Sigmoid colon (tissue), 6 donors: ENCODE measurements at regions not wholly inside any gene's neighbourhood (a gene's known extent, or its start where the extent isn't known, plus 50 kb on each side); places are given as distances from the start of the nearest gene placed in this dataset.

Experiments used
- DNase-seq: peaks from one replicate; pipeline ENCODE4 v3.0.0-alpha.2; 2019
- H3K27ac ChIP-seq, 4 donors: fragments of 200-600 bp; sonication (generic); one replicate each; pipeline ENCODE4 v1.5.1; 2016 to 2019; ENCODE audit warnings: mild to moderate bottlenecking in 1 of 4
- H3K27me3 ChIP-seq, 3 donors: fragments of 200-600 bp; sonication (generic); one replicate each; pipeline ENCODE4 v1.5.1; 2019; ENCODE audit warnings: mild to moderate bottlenecking in 1 of 3
- H3K36me3 ChIP-seq, 4 donors: fragments of 200-600 bp; sonication (generic); one replicate each; pipeline ENCODE4 v1.5.1; 2016 to 2019
- H3K4me1 ChIP-seq, 4 donors: fragments of 200-600 bp; sonication (generic); one replicate each; pipeline ENCODE4 v1.5.1; 2017 to 2019
- H3K4me3 ChIP-seq, 4 donors: fragments of 200-600 bp; sonication (generic); one replicate each; pipeline ENCODE4 v1.5.1; 2017 to 2019; ENCODE audit warnings: mild to moderate bottlenecking in 2 of 4, moderate library complexity in 1 of 4
- H3K9me3 ChIP-seq, 4 donors: fragments of 200-600 bp in 3 of 4; sonication (generic) in 3 of 4; one replicate each; pipeline versions ENCODE4 v1.5.1 to v1.6.1; 2013 to 2019
- CTCF ChIP-seq, 4 experiments: fragments of 450-650 bp in 3 of 4; fragments of 200-600 bp in 1 of 4; IDR thresholded peaks; one replicate each; pipeline ENCODE4 v1.5.1; 2016 to 2019; ENCODE audit warnings: antibody characterized with exemption in 4 of 4, mild to moderate bottlenecking in 3 of 4, moderate library complexity in 2 of 4
- EP300 ChIP-seq, 4 donors: sonication (generic); formaldehyde crosslinking; IDR thresholded peaks; one replicate each; pipeline ENCODE4 v1.6.1; 2017; ENCODE audit warnings: antibody characterized with exemption in 4 of 4
- POLR2A ChIP-seq, 2 donors: fragments of 450-650 bp; IDR thresholded peaks; one replicate each; pipeline ENCODE4 v1.6.1; 2016; ENCODE audit warnings: antibody characterized with exemption in 2 of 2, mild to moderate bottlenecking in 2 of 2, moderate library complexity in 2 of 2
- POLR2AphosphoS5 ChIP-seq, 4 donors: sonication (generic); formaldehyde crosslinking; IDR thresholded peaks; one replicate each; pipeline ENCODE4 v1.6.1; 2017; ENCODE audit warnings: antibody characterized with exemption in 4 of 4
- WGBS, 2 donors: extraction: QIAGEN DNeasy Blood & Tissue Kit; methylation state at CpG; one replicate each; pipeline ENCODE4 v1.1.7; 2013; 5-methylcytosine and 5-hydroxymethylcytosine counted together
- intact Hi-C: fragments of 100-400 bp; cut with DNase I; formaldehyde crosslinking; loops from one replicate; pipeline ENCODE4 v1.15.1; 2023
- donor health status: healthy with polysubstance abuse.
- donor health status: healthy.

- Histone ChIP-seq H3K27me3 (no peaks in the 10 kb centered on the region), H3K9me3 (no peaks in the 10 kb centered on the region), H3K4me3 (no peak overlapping the region), H3K4me1 (no peaks in the 10 kb centered on the region), H3K27ac (no peak overlapping the region), H3K36me3 (no peaks in the 10 kb centered on the region)
- no peak for TF ChIP-seq POLR2A (IDR thresholded peaks at IDR 0.05)
- no peak for TF ChIP-seq EP300 (IDR thresholded peaks at IDR 0.05)
- no peak for TF ChIP-seq CTCF (IDR thresholded peaks at IDR 0.05)
- TF ChIP-seq POLR2AphosphoS5 (IDR thresholded peaks at IDR 0.05), result no peak
- DNase-seq, result no peak
- intact Hi-C loops, result no loop called here
- WGBS, 2 donors, result 73 to 86% methylated on average over 8 of the region's 8 CpGs
Measured at GRCh38 chr17:70863436-70864248, 694.3 kb downstream of the KCNJ2 start.

- intact Hi-C loops, result no loop called here
- H3K9me3 ChIP-seq, result no peaks in the 10 kb centered on the region
- H3K4me3 ChIP-seq, result no peak overlapping the region
- no peaks in the 10 kb centered on the region for H3K27me3 ChIP-seq
- no peak for TF ChIP-seq EP300 (IDR thresholded peaks at IDR 0.05)
- TF ChIP-seq POLR2A (IDR thresholded peaks at IDR 0.05), result no peak
- no peak for TF ChIP-seq CTCF (IDR thresholded peaks at IDR 0.05)
- no peak for TF ChIP-seq POLR2AphosphoS5 (IDR thresholded peaks at IDR 0.05)
- H3K36me3 ChIP-seq, result no peaks in the 10 kb centered on the region
- DNase-seq, result no peak
- no peak overlapping the region for H3K27ac ChIP-seq
- H3K4me1 ChIP-seq, result no peaks in the 10 kb centered on the region
- WGBS, 2 donors, result 71 to 79% methylated on average over 5 of the region's 5 CpGs
Measured at GRCh38 chr17:70865993-70866804, 696.9 kb downstream of the KCNJ2 start.

GRCh38 chr17:70868149-70868548, 698.8 kb downstream of the KCNJ2 start:
- no peak overlapping the region for H3K27ac ChIP-seq
- no peak overlapping the region for H3K4me3 ChIP-seq
- no peaks in the 10 kb centered on the region for H3K9me3 ChIP-seq
- intact Hi-C loops, result no loop called here
- no peaks in the 10 kb centered on the region for H3K4me1 ChIP-seq
- no peak for DNase-seq
- H3K36me3 ChIP-seq, result no peaks in the 10 kb centered on the region
- WGBS, 2 donors, result 23 to 68% methylated on average over 2 of the region's 2 CpGs
- no peaks in the 10 kb centered on the region for H3K27me3 ChIP-seq
- TF ChIP-seq POLR2AphosphoS5 (IDR thresholded peaks at IDR 0.05), result no peak
- TF ChIP-seq EP300 (IDR thresholded peaks at IDR 0.05), result no peak

GRCh38 chr17:70869402-70870085, 700.2 kb downstream of the KCNJ2 start:
- intact Hi-C loops, result no loop called here

More at GRCh38 chr17:70869402-70870085, 700.2 kb downstream of the KCNJ2 start:
- Histone ChIP-seq H3K9me3 (no peaks in the 10 kb centered on the region), H3K36me3 (no peaks in the 10 kb centered on the region), H3K4me3 (no peak overlapping the region), H3K27ac (no peak overlapping the region), H3K4me1 (no peaks in the 10 kb centered on the region), H3K27me3 (no peaks in the 10 kb centered on the region)
- WGBS, 2 donors, result 81 to 91% methylated on average over 2 of the region's 2 CpGs
- DNase-seq, result no peak
- TF ChIP-seq EP300 (IDR thresholded peaks at IDR 0.05) (no peak), CTCF (IDR thresholded peaks at IDR 0.05) (no peak), POLR2A (IDR thresholded peaks at IDR 0.05) (no peak)
